NCI-H1930 (cell line): ENCODE measurements at regions not wholly inside any gene's neighbourhood (a gene's known extent, or its start where the extent isn't known, plus 50 kb on each side); places are given as distances from the start of the nearest gene placed in this dataset.

ENCODE experiments used
- DNase-seq, 2 experiments: peaks; one replicate each; lab custom pipeline; 2025; lab: John Stamatoyannopoulos, UW

DNA sequence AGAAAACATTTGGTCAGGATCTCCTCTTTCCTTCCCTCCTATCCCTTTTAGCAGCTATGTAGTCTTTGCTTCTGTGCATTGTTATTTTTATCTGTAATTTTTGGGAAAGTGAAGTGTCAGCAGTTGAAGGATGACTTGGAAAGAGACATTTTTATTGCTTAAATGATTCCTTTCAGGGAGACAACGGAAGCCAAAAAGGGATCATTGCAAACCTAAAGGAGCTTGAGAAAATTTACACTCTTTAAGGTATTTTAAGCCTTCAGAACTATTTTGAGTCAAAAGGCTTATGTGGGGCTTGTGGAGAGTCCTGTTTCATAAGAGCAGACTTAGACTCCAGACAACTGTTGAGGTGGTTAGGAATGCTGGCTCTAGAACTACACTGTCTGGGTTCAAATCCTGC, 281.6 kb downstream of the KIF4B start:
- DNase-seq = no peak

DNA sequence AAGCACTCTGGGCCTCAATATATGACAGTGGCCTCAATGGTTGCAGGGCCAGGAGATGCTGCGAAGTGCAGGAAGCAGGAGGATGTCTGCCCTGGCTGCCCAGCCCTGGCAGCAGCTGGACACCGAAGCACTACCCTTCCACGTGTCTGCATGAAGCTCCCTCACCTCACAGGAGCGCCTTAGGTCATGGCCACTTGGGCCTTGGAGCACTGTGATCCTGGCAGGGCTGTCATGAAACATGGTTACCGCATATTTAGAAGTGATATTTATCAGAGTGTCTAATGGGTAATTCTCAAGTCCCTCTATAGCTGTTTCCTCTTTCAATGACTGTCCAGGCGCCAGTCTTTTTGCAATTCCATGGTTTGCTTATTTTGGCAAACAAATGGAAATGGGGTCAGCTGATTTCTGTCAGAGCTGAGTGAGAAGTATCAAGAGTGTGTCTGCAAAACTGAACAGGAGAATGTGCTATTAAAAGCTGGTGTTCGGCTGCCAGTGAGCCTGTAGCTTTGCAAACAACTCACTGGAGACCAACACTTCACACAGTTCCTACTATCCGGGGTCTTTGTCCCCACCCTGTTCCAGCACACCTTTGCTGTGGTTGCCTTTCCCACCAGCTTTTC, 285.9 kb downstream of the KIF4B start:
- no peak for DNase-seq

DNA sequence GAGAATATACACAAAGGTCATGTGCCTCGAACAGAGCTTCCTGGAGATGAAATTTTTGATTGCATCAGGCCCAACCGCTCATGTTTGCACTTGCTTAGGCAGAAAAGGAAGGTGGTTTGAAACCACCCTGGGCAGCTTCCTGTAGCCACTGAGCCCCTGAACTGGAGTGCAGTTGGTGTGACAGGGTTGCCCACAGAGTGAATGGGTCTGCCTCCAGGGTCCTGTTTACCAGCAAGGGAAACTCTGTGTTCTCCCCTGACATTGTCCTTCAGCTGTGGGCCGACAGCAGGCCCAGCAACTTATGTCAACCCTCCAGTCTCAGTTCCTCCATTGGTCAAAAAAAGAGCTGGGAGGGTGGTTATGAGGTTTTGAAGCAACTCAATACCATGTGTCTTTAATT, 289.6 kb downstream of the KIF4B start:
- DNase-seq = no peak

DNA sequence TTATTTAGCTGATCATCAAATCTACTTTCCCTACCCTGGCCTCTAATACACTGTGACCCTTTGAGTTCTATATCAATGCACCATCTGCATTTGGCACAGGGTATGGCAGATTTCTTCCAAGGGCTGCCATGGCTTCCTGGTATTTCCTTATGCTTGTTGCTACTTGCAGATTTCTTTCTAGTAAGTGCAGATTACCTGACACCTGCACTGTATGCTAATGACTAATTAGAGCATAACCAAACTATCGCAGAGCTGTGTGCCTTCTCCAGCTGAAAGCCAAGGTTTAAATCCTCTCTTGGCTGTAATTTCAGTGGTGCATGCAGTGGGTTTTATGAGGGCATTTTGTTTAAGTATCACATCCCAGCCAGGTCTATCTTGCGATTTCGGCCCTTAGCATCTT, 293.7 kb downstream of the KIF4B start:
- DNase-seq = no peak

DNA sequence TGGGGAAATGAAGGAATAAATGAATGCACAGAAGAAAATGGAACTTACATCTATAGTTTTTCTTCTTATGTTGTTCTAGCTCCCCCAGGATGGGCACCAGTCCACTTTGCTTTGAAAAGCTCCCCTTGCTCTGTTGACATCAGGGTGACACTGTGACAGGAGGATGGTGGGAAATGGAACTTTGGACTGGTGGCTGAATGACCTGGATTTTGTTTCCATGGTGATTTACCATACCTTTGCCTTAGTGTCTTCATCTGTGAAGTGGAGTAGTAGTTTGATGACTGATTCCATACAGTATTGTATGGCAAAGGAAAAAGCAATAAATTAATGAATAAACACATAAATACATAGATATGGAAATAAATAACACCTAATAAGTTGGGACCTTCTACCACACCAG, 294.7 kb downstream of the KIF4B start:
- no peak for DNase-seq

DNA sequence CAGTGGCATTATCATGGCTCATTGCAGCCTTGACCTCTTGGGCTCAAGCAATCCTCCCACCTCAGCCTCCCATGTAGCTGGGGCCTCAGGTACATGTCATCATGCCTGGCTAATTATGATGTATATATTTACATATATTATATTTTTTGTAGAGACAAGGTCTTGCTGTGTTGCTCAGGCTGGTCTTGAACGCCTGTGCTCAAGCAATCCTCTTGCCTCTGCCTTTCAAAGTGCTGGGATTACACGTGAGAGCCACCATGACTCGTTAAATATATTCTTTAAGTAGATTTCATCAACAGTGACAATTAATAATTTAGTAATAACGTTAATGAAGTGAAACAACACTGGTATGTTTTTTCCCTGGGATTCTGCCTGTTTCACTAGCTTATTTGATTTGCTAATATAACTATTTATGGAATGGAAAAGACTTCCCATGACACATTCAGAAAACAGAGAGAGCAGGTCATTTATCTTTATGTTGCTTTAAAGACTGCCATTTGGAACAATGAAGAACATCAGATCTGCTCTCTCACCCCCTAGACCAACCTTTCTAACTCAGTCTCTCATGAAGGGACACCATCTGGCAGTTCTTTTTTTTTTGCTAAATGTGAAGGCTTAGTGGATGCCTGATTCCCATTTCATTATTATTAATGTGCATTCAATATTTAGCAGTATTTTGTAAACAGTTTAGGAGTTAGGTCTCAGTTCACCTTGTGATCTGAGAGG, 295.6 kb downstream of the KIF4B start:
- DNase-seq = no peak

DNA sequence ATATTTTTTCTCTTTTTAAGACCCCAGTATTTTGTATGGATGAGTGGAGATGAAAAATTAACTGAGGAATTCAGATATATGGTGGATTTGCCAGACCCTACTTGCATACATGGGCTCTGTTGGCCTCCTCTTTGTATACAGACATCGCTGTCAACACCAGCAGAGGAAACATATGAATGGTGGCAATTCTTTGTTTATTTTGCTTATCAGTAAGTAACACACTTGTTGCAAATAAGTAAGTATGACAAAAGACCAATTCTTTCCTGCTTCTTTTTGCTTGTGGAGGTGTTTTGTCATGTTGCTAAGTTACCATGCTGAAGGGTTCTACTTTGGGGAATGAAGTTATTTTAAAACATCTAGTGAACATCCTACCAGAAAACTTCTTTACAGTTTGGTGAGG, 298.2 kb downstream of the KIF4B start:
- no peak for DNase-seq

DNA sequence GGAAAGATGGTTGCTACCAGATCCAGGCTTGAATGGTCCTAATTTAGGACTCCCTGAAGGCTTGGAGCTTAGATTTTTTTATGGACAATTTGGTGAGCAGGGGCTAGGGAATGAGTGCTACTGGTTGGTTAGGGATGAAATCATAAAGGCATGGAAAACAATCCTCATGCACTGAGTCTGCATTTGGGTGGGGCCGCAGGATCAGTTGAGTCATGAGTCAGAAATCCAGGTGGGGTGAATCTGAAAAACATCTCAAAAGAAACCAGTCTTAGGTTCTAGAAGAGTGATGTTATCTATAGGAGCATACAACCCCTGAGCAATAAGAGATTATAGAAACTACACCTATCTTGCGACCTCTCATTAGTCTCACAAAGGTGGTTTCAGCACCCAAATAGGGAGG, 300.0 kb downstream of the KIF4B start:
- DNase-seq = no peak

DNA sequence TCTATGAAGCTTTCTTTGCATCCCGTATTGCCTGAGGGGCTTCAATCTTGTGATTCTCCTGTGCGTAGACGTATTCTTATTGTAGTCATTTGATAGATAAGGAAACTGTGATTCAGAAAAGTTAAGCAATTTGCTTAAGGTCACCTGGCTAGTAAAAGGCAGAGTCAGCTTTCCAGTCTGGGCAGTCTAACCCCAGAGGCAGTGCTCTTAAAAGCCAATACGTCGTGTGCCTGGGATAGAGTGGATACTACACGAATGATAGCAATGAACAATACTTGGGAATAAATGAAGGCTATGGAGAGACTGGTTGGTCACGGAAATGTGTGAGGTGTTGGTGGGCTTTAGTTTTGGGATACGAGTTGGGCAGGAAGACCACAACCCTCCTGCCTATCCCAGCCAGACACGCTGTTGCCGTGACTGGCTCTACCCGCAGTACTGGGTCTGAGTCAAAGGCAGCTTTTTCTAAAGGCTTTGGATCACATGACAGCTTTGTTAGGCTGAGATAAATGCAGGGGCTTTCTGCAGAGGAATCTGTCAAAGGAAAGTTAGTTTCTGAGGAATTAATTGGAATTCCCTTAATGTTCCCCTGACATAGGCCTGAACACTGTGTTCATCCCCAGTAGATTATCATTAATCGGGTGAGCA, 302.6 kb downstream of the KIF4B start:
- DNase-seq = no peak

DNA sequence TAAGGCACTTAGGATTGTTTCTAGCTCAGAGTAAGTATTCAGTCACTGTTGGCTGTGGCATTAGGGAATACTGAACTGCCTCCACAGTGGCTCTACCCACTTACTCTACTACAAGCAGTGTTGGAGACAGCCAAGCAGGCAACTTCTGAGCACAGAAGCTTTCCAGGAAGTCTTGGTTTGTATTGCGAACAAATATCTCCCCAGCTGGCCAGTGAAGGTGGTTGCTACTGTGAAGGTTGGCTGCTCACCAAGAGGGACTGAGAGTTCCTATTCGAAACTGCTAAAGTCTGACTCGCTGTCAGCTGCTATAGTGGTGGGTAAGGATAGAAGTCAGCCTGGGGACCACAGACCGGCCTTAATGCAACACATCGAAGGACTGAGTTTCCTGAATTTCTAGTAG, 319.1 kb downstream of the KIF4B start:
- DNase-seq = no peak

DNA sequence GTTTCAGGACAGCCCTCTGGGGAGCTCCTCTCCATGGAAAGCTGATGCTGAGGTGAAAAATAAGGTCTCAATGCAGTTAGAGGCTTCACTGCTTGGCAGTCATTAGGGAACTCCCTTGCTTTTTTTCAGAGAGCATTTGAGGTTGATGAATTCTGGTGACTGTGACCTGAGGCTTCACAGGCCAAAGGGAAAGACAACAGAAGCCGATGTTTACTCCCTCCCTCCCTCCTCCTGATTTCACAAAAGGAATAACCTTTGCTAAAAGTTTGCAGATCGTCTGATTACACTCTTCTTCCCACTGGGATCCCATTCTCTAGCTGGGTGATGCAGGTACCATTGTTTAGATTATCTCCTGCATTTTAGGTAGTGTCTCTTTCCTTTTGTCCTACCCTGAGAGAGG, 329.4 kb downstream of the KIF4B start:
- DNase-seq = no peak

DNA sequence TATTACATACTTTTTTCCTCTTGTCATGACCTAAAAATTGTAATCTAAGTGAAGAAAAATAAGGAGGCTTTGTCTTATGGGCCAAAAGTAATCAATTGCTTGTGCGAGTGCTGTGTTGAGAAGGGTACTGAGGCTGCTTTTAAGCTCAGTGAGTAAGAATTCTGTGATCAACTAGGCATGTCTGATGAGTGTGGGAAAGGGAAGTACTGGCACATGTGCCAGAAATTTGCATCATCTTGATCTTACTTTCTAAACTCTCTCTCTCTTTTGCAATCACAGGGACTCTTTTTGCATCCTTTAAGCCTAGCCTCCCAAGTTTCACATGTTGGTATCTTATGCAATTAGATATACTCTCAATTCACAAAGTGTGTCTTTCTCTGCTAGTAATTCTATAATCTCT, 329.9 kb downstream of the KIF4B start:
- no peak for DNase-seq

DNA sequence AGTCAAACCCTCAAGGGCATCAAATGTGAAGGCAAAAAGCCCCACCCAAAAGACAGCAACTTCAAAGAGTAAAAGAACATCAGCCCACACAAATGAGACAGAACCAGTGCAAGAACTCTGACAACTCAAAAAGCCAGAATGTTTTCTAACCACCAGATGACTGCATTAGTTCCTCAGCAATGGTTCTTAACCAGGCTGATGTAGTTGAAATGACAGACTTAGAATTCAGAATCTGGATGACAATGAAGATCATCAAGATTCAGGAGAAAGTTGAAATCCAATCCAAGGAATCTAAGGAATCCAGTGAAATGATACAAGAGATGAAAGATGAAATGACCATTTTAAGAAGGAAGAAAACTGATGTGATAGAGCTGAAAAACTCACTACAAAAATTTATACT, 339.7 kb downstream of the KIF4B start:
- DNase-seq = no peak

DNA sequence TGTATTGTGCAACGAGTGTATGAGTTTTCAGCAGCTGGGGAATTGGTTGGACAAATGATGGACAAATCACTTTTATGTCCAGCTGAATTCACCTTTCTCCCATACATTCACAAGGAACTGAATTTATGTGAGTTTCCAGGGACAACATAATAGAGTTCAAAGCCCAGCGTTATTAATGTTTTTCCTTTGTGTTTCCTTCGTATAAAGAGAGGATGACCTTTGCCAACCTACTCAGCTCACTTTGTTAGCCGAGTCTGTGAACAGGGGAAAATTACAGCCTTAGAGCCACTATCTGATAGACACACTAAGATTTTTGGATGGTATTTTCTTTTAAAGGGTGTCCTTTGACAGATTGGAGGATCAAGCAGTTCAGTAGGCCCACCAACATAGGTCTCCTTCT, 352.5 kb downstream of the KIF4B start:
- DNase-seq = no peak

DNA sequence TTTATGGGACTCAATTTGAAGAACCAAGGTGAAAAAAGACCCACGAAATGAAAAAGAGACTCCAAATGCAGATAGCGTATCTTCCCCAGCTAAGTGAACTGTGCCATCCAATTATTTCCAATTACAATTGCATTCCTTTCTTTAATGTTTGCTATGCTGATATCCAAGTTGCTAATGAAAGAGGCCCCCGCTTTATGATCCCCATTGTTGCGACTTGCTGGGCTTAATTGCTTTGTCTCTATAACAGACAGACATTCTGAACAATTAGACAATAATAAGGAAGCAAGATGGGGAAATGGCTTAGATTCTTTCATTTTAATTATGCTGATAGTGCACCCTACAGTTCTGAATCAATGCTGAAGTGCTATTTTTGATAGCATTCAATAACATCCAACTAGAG, 354.3 kb downstream of the KIF4B start:
- DNase-seq = no peak

DNA sequence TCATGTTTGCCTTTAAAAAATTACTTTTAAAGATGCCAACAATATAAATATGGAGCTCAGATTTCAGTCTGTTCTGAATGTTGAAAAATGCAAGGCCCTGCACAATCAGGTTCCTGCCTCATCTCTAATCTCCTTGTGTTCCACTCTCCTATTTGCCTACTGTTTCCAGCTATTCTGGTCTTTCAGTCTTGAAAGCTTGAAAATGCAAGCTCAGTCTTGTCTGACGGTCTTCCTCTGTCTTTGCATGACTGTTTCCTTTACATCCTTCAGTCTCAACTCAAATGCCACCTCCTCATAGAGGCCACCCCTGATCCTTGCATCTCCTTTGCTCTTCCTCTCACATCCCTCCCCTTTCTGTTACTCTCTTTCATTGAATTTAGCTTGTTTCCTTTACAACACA, 354.9 kb downstream of the KIF4B start:
- DNase-seq = no peak

DNA sequence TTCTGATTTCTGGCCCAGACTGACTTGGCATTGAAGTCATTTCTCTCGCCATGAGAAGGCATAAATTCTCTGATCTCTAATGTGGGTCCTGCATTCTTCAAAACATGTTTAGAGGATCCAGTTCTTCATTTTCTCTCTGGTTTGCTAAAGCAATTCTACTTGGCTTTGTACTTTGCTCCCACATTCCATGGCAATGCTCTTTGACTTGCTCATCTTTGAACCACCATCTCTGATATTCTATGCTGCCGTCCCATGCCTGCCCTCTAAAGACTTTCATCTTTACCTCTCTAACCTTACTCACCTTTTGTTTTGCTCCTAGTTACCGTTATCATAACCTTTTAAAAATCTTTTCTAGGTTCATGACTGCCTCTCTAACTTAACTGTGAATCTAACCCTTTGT, 366.9 kb downstream of the KIF4B start:
- no peak for DNase-seq

DNA sequence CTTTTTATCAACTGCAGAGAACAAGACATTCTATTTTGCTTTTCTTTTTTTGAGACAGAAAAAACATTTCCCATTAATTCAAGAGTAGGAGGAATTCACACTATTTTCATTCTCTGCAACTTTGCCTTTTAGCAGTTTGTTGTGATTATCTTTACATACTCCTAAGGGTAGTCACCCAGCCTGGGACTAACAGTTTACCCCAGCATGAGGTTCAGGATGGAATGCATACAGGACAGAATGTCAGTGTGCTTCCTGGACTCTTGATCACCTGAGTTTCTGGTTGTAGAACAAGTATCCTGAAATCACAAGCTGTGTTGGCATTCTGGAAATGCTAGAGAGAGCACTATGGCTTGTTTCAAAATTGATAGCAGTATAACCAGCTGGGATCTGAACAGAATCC, 368.1 kb downstream of the KIF4B start:
- no peak for DNase-seq

DNA sequence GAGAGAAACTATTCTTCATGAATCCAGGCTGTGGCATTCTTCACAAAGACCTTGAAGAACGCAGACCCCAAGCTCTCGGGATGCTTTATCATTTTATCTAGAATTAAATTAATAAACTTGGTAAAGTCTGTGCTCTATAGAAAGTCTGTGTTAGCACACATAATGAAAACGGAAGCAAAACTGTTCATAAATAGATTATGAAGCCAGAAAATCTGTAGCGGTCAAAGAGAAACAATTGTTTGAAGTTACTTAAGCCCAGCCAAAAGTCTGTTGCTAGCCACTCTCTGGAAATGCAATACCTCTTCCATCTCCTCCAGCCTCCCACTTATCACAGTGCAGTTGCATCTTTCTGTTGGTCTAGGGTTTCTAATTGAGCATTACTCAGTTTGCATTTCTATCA, 375.9 kb downstream of the KIF4B start:
- no peak for DNase-seq

DNA sequence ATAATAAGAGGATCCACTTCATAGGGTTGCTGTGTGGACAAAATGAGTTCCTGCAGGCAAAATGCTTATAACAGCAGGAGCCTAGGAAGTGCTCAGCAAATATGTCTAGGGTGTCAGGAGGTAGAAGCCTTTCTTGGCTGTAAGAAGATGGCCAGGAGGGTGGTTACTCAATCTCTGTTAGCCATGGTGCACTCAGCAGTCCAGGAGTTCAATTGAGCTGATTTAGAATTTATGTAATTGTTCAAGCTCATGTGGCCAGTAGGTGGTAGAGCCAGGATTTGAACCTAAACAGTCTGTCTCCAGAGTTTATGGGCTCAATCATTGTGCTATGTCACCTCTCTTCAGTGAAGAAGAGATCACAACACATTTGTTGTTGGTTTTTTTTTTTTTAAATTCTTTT, 381.2 kb downstream of the KIF4B start:
- no peak for DNase-seq

DNA sequence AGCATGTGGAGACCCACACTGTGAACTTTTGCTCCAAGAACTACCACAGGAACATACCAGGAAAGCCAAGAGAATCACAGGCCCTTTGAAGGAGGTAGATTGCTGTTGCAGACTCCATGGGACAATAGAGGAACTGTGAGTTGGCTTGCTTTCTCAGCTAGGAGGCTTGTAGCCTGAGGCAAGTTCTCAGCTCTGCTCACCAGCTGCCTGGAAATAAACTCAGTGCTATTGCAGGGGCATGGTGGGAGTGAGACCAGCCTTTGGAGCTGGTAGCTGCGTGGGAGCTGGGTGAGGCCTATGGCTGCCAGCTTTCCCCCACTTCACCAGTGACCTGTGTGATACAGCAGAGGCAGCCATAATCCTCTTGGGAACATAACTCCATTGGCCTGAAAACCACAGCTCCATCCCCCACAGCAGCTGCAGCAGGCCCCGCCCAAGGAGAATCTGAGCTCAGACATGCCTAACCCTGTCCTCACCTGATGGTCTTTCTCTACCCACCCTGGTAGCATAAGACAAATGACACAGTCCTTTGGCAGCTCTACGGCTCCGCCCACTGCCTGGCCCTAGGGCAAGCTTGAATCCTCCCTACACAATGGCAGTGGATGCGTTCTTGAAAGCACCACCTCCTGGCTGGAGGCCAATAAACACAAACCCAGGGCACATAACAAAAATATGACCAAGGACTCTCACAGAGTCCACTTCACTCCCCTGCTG, 389.5 kb downstream of the KIF4B start:
- no peak for DNase-seq

DNA sequence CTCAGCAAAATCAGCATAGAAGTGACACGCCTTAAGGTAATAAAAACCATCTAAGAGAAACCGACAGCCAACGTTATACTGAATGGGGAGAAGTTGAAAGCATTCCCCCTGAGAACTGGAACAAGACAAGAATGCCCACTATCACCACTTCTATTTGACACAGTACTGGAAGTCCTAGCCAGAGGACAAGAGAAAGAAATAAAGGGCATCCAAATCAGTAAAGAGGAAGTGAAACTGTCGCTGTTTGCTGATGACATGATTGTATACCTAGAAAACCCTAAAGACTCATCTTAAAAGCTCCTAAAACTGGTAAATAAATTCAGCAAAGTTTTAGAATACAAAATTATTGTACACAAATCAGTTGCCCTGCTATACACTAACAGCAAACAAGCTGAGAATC, 393.3 kb downstream of the KIF4B start:
- no peak for DNase-seq

DNA sequence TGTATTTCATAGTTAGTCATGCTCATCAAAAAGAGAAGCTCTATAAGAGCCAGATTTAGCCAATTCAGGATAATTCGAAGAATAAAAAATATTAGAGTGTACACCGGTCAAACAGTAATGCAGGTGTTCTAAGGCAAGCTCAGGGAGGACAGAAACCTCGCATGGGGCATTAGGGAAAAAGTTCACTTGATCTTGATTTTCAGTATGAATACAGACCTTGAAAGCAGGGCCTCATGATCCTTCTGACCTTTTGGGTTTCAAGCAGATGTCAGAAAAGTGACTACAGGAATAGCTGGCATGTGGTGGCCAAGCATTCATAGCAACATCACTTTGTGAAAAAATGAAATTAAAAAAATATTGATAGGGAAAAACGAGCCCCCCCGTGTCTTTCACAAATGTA, 394.9 kb downstream of the KIF4B start:
- no peak for DNase-seq
